T-helper 1 cell treated with Interleukin-12 subunit alpha and Interleukin-12 subunit beta and Interleukin-4 antibody, amounts not matched to agents 30 ng/mL and 1 ng/mL, for 36 hours (primary cell): ENCODE measurements at regions not wholly inside any gene's neighbourhood (a gene's known extent, or its start where the extent isn't known, plus 50 kb on each side); places are given as distances from the start of the nearest gene placed in this dataset.

Experiments
- intact Hi-C: fragments of 100-400 bp; cut with micrococcal nuclease; formaldehyde crosslinking; loops from one replicate; pipeline ENCODE4 v1.15.1; 2024

DNA sequence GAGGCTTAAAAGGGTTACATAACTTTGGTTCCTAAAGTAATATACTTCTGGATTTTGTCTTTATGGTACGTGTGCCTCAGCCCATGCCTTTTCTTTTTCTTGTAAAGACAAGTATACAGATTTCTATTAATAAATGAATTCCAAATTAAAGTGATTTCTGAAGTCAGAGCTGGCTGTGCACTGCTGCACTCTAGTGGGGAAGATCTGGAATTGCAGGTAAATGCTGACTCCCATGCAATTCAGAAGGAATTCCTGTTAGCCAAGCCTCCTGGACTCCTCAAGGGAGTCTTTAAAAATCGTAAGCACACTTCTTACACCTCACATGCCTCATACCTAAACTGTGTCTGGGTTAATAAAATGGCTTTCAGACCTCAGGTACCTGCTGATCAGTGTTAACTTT lies 118.4 kb upstream of the SLC7A1 start:
- intact Hi-C loops, result loop anchor here (1.0 to 2.0 kb wide), 2 partner anchors 206 to 401 kb away; no protein-coding TSS in a partner anchor

DNA sequence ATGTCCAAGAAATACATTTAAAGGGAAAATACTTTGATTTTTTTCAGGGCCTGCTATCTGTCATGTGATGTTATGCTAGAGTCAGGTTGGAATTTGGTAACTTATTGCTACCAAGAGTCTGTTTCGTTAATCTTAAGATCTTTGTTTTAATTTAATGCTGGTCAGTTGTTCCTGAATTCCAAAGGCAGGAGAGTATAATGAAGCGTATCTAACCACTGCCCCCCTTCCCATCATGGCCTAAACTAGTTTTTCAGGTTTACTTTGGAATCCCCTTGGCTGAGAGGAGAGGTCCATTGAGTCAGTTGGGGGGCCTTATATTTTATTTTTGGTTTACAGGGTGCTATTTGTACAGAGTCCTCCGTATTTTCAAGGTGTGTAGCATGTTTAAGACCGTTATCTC lies 116.3 kb upstream of the SLC7A1 start:
- intact Hi-C loops, result no loop called here

DNA sequence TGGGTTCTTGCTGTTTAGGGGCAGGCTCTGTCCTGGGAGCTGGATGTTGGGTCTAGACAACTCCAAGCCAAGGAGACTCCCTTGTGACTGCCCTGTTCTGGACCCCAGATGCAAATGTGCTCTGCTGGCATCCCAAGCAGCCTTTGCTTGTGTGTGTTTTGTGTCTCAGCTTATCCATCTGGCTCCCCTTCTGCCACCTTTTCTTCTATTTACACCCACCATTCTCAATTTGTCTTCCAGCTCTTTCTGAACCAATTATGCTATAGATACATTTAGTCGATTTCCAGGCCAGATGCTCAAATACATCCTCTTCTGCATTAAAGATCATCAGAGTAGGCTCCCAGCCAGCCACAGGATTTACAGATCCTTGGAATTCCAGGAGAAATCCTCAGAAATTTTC lies 115.0 kb upstream of the SLC7A1 start:
- intact Hi-C loops, result no loop called here

DNA sequence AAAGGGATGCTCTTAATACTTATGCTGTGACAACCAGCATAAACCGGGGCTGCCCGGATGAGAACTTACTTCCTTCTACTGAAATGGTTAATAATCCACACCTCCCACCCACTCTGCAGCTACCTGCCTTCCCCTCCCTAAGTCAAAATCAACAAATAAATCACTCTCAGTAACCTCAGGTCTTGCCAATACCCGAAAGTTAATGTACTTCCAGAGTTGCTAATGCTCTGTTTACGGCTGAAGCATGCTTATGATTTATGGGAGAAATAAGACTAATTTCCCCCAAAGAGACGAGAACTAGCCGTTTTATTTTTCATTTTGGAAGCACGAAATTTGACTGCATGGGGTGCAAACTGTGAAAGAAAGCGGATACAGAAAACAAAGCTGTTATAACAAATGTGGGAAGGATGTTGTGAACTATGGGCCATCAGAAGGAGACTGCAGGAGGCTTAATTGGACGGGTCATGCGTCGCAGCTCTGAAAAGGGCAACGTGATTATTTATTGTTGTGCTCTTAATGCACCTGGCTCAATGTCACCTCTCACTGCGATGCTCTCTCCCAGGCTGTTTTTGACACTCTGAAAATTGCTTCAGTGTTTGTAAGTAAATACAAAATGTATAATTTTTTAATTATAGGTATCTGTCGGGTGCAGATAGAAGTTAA lies 114.0 kb upstream of the SLC7A1 start:
- intact Hi-C loops, result loop anchor here (5.0 kb wide), 1 partner anchor 112 kb away; the partner anchor contains the start of gene SLC7A1

DNA sequence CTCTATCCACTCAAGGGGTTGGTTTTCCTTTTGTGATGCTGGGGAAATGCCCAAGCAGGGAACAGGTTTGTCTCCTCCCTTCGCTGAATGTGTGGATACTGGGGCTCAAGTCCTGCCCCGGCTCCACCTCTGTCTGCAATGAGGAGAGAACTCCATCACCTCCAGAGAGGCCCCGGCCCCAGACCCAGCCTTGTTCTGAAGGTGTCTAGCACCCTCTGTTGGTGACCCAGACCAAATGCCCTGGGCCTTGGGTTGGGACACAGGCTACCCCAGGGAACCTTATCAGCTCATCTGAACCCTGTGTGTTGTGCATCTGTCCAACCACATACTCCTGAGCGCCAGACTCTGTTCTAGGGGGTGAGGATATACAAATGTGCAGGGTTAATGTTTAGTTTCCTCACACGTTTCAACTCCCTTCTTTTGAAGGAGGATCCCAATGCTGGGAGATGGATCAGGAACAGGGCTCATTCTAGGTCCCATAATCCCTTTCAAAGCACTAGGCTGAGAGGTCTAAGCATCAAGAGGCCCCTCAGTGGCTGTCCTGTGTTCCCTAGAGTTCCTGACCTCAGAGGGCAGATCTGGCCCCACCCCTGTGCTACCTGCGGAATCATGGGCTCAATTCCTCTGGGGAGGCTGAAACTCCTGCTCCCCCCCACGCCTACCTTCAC lies 112.5 kb upstream of the SLC7A1 start:
- intact Hi-C loops, result loop anchor here (1.0 to 5.0 kb wide), 3 partner anchors 111 to 236 kb away; partner anchors contain the start of gene SLC7A1

DNA sequence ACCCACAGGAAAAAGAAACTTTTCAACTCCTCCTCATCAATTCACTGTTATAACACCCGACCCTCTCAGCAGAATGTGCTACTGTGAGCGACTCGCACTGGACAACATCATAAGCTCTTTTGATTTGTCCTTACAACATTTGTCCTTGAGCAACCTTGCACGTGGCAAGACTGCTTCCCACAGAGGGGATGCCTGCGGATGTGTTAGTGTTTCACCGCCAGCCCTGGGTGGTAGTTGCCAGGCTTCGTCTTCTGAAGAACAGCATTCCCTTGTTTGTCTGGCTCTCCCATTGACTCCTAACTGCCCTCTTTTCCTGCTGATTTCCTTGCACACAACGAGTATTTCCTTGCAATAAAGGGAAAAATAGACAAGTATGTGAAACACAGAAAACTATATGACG lies 111.4 kb upstream of the SLC7A1 start:
- intact Hi-C loops, result loop anchor here (5.0 kb wide), 1 partner anchor 110 kb away; the partner anchor contains the start of gene SLC7A1

DNA sequence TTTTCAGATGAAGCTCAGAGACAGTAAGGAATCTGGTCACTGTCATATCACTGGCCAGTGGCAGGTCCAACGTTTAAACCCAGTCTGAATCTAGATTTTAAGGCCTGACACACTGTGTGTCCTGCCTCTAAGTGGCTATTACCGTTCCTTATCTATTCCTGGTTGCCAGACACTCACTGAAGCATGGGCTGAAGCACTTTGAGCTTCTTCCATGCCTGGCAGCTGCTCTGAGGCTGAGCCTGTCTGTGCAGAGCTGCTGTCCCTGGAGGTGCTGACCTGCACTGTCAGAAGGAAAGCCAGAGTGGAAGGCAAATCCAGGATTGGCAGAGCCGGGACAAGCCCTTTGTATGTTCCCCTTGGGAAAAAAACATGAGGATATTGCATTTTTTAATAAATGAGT lies 109.2 kb upstream of the SLC7A1 start:
- intact Hi-C loops, result loop anchor here (5.0 kb wide), 1 partner anchor 107 kb away; the partner anchor contains the start of gene SLC7A1

DNA sequence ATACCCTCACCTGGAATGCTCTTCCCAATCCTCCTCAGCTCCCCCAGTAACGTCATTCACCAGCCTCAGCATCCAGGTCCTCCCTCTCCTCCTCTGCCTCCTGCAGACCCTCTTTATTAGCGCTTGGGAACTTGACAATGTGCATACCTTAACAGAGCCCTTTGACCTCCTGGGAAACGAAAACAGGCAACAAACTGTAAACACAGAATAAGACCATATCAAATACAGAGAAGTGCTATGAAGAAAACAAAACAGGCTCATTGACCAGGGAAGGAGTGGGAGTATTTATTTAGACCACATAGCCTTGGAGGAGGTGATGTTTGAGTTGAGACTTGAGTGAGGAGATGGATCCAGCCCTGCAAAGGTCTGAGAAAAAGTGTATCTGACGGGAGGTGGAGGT lies 107.9 kb upstream of the SLC7A1 start:
- intact Hi-C loops, result no loop called here

DNA sequence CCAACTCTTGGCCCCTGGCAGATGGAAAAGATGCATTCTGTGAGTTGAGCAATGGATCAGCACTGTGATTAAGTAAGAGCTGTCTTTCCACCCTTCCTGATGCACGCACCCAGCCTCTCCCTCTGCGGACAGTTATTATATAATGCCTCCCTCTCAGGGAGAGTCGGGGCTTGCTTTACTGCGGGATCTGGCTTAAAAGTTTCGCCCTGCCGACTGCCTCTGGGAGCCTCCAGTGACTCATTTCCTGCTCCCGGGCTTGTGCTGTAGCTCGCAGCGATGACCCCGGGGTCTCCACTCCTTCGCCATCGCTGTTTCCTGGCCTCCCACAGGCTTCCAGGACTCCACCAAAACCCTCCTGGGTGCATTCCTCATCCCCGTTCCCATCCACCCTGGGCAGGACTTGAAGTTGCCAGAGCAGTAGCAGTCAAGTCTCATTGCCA lies 107.4 kb upstream of the SLC7A1 start:
- intact Hi-C loops, result no loop called here

DNA sequence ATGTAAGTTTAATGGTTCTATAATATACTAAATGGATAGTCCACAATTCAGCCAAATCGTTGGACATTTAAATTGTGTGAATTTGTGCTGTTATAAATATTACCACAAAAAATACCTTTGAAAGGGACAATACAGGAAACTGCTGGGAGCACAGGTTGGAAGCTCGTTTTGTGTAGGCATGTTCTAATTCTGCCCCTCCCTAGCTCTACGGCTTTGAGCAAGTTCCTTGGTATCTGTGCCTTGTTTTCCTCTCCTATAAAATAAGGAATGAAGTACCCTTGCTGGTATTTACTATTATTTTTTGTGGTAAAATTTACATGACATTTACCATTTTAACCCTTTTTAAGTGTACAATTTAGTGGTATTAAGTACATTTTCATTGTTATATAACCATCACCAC lies 102.6 kb upstream of the SLC7A1 start:
- intact Hi-C loops, result no loop called here

DNA sequence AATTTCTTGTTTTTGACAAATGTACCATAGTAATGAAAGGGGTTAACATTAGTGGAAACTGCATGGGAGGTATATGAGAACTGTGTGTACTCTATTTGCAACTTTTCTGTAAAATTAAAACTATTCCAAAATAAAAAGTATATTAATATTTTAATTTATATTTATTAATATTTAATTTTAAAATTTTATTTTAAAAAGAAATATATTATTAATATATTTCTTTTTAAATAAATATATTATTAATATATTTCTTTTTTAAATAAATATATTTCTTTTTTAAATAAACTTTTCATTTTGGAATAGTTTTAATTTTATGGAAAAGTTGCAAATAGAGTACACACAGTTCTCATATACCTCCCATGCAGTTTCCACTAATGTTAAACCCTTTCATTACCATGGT lies 101.1 kb upstream of the SLC7A1 start:
- intact Hi-C loops, result no loop called here

DNA sequence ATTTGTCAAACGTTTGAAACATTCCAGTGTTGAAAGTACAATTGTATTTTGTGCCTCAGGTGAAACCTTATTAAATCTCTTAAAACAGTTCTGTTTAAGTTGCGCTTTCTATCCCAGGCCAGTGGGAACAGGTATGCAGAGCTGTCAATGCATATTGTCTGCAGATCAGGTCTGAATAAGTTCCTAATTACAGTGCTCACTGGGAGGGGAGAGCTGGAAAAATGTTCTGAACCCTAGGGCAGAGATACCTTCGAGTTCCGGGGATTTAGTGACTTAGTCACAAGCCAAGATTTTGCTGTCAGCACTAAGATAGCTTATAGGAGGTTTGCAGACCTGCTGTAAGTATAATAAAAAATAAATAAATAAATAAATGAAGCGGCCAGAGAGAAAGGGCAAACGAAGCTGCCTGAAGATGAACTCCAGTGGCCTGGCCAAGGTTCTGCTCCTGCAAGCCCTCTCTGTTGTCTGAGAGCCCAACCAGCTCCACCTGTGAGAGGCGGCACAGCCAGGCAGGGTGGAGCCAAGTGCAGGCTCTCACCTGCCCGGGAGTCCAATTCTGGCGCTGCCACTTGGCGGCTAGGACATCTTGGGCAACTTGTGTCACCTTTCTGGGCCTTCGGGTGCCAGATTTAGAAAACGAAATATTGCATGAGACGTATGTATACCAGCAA lies 97.9 kb upstream of the SLC7A1 start:
- intact Hi-C loops, result no loop called here

DNA sequence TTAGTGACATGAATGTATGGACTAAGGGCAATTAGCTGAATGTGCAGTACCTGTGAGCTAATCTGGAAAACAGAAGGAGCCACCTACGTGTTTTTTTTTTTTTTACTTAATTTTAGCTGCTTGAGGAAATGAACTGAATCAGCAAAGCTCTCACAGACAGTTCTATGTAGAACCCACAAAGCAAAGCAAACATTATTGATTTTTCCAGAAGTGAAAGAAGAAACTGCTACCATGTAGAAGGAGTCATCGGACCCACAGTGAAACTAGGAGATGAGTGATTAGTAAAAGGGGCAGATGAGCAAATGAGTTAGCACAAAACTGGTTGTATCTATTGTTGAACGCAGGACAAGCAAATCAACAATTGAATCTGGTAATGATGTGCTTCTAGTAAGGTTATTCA lies 94.1 kb upstream of the SLC7A1 start:
- intact Hi-C loops, result no loop called here

DNA sequence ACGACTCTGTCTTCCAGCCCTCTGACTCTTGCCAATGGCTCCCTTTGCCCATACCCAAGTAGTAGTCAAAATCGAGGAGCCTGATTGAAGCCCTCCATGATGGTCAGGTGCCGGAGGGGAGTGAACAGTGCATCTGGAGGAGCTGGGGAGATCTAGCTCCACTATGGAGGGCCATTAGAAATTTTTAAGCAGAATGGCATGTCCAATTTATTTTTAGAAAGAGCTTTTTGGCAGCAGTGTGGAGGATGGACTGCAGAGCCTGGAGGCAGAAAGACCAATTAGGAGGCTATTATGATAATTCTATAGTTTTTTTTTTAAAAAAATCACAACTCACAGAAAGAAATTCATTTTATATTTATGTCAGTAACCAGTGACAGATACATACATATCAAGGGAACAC lies 92.7 kb upstream of the SLC7A1 start:
- intact Hi-C loops, result no loop called here

DNA sequence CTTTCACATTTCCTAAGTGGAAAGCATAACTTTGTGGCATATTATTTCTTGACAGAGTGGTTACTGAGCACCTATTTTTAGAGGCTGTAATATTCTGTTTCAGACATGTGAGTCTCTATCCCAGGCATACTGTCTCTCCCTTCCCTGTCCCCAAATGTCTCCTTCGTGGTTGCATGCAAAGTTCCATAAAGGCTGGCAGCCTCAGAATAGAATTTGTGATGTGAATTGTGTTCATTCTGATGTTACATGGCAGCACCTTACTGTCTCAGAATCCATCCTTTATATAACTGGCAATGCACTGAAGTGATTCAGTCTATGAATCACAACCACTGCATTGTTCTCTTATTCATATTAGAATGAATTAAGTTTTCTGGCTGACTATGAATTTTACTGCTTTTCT lies 89.0 kb upstream of the SLC7A1 start:
- intact Hi-C loops, result no loop called here

DNA sequence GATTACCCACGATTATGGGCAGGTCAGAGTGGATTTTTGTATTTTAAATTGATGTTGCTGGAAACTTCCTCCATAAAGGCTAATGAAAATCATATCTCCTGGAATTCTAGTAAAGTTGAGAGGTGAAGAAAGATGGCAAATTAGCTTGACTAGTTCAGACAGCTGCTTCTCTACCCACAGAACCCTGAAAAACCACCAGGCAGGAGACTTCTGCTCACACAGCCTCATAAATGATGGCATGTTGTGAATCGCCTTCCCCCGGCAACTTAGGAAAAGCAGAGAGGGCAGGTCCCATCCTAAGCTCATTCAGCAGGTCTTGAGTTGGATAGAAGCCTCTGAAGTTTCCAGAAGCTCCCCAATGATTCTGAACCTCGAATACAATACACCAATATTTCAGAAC lies 87.6 kb upstream of the SLC7A1 start:
- intact Hi-C loops, result no loop called here

DNA sequence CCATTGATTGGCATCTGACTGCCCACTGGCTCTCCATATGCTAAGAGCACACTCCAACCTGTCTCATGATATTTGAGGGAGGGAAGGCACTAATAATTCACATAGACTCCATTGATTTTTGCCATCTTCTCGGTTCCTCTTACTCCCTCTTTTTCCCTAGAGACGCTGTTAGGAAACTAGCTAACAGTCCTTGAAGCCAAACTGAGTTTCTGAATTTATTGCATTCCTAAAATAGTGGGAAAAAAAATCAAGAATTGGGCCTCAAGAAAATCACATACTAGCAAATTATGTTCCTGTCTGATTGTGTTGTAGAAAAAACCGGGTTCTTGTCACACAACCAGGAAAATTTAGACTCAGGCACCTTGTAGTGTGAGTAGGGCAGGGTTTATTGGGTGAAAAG lies 86.4 kb upstream of the SLC7A1 start:
- intact Hi-C loops, result no loop called here

DNA sequence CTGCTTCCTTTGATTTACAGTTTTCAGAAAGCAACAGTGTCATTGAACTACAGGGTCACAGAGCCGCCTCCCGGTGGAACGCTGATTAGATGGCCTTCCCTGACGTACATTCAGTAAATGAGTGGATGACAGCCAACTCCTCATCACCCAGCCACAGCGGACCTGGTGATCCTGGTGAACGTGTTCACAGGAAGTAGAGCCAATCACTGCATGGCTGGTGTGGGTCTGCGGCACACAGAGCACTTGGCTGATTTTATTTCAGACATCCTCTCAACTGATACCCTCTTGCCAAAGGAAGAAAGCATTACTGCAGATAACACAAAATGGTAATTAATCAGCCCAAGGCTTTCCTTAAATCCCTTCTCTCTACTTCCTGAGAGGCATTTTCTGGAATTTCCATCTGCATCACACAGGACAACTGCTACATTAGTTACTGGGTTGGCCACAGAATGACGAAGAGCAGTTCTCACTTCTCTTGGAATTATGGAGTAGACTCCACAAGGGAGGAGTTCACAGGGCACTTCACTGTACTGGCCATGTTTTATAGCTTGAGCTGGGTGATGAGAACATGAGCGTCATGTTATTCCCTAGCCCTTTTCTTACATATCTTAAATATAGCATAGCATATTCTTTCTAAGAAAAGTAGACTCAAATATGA lies 84.0 kb upstream of the SLC7A1 start:
- intact Hi-C loops, result no loop called here

DNA sequence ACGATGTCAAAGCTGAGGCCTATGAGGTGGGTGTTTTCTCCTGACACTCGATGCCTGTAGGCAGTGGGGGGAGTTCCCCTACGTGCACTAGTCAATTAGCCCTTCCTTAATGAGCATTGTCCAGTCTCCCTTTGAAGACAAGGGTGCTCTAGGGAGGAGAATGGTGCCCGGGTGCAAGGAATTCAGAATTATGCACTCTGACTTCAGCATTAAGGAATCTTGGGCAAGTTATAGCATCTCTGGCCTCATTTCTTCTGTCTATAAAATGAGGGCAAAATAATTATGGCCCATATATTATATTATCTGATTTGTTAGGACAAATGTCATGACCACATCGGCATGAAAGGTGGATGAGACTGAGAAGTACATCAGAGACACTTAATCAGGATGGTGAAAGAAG lies 82.1 kb upstream of the SLC7A1 start:
- intact Hi-C loops, result no loop called here

DNA sequence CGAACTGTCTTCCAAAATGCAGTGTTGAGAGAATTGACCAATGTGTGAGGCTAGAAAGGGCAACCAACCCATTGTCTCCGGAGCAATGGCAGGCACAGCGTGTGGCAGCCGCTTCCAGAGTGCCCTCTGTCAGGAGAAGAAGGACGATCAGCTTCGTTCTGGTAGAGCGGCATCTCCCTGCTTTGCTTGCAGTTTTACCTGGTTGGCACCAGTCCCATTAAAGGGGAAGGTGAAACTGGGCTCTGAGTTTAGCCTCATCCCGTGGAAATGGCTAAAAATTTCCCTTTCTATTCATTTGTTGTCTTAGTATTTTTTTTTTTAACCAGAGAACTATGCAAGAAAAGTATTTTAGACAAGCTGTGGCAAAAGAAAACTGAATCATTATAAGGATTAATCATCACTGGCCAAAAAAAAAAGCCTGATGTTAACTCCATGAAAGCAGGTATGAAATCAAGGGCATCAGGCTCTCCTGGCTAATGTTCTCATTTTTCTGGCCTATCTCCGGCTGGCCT lies 81.5 kb upstream of the SLC7A1 start:
- intact Hi-C loops, result no loop called here

DNA sequence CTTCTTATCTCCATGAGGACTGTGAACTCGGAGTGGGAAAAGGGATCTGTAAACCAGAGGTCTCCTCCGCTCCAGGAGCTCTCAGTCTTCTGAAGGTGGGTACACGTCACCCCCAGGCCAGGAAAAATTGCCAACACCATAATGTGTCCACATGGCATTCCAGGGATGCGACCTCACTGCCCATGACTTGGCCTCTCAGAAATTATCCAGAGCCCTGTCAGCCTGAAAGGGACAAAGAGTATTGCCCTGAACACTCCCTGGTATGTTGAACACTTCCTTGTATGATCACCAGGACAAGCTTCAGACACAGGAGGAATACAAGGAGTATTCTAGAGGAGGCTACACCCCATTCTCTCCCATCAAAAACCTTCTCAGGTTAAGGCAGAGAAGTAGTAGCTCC lies 81.0 kb upstream of the SLC7A1 start:
- intact Hi-C loops, result no loop called here

DNA sequence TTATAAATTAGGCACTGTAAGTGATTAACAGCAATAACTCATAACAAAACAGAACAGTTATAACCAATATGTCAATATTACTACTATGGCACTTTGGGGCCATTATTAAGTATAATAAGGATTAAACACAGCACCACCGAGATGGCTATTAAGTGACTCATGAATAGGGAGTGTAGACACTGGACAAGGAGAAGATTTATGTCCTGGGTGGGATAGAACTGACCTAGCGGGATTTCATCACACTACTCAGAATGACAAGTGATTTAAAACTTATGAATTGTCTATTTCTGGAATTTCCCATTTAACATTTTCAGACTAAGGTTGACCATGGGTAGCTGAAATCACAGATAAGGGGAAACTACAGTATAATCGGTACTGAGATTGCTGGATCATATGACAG lies 79.0 kb upstream of the SLC7A1 start:
- intact Hi-C loops, result no loop called here
